HL-60 (cell line): ENCODE measurements at regions not wholly inside any gene's neighbourhood (a gene's known extent, or its start where the extent isn't known, plus 50 kb on each side); places are given as distances from the start of the nearest gene placed in this dataset.

ENCODE experiments used
- CTCF ChIP-seq: IDR thresholded peaks from one replicate; pipeline ENCODE4 v1.5.1; 2011; ENCODE audit warnings: low read length, control low read depth, inconsistent platforms; ENCODE audit not compliant: insufficient read depth
- GABPA ChIP-seq: IDR thresholded peaks from 2 replicates; pipeline ENCODE4 v1.6.1; 2012; ENCODE audit warnings: low read depth
- POLR2AphosphoS5 ChIP-seq: IDR thresholded peaks from 2 replicates; pipeline ENCODE4 v1.6.1; 2012; ENCODE audit warnings: low read depth
- REST ChIP-seq: IDR thresholded peaks from 2 replicates; pipeline ENCODE4 v1.6.1; 2012; ENCODE audit warnings: low read depth; ENCODE audit not compliant: insufficient replicate concordance
- SPI1 ChIP-seq: IDR thresholded peaks from 2 replicates; pipeline ENCODE4 v1.6.1; 2012; ENCODE audit warnings: low read depth, mild to moderate bottlenecking, borderline replicate concordance

GRCh38 chr14:47872588-47872987 lies 197.2 kb upstream of the MDGA2 start:
- TF ChIP-seq CTCF (no peak), POLR2AphosphoS5 (no peak), SPI1 (no peak), GABPA (no peak), REST (no peak)
